SK-N-SH treated with all-trans-retinoic acid at 6 μM for 48 hours (cell line): ENCODE measurements at regions not wholly inside any gene's neighbourhood (a gene's known extent, or its start where the extent isn't known, plus 50 kb on each side); places are given as distances from the start of the nearest gene placed in this dataset.

ENCODE experiments used
- ATAC-seq: fragments of 200-7000 bp; cut with Tn5 transposase; 3 replicates; pipeline ENCODE4 v1.9.1; 2020; ENCODE audit warnings: mild to moderate bottlenecking, moderate library complexity
- CREB5 ChIP-seq: fragments of 250-450 bp; sonication (Bioruptor Pico); IDR thresholded peaks from 2 replicates; pipeline ENCODE4 v1.5.1; 2020; ENCODE audit warnings: low read depth, mild to moderate bottlenecking, moderate library complexity
- CSDC2 ChIP-seq: fragments of 250-450 bp; sonication (Bioruptor Pico); IDR thresholded peaks from 2 replicates; pipeline ENCODE4 v1.5.0; 2020; ENCODE audit warnings: mild to moderate bottlenecking, moderate library complexity
- ESRRG ChIP-seq: fragments of 250-450 bp; sonication (Bioruptor Pico); IDR thresholded peaks from 2 replicates; pipeline ENCODE4 v1.6.1; 2021; ENCODE audit warnings: mild to moderate bottlenecking
- ISL1 ChIP-seq: fragments of 250-450 bp; sonication (Bioruptor Pico); IDR thresholded peaks from 2 replicates; pipeline ENCODE4 v2.1.2; 2022; ENCODE audit warnings: mild to moderate bottlenecking, moderate library complexity
- OSR1 ChIP-seq: fragments of 250-450 bp; sonication (Bioruptor Pico); IDR thresholded peaks from 2 replicates; pipeline ENCODE4 v1.8.0; 2022; ENCODE audit warnings: moderate library complexity, mild to moderate bottlenecking, inconsistent platforms
- PATZ1 ChIP-seq: fragments of 250-450 bp; sonication (Bioruptor Pico); IDR thresholded peaks from 2 replicates; pipeline ENCODE4 v1.8.0; 2020; ENCODE audit warnings: mild to moderate bottlenecking, moderate library complexity, borderline replicate concordance
- PPARA ChIP-seq: fragments of 250-450 bp; sonication (Bioruptor Pico); IDR thresholded peaks from 2 replicates; pipeline ENCODE4 v1.5.0; 2020; ENCODE audit warnings: mild to moderate bottlenecking, borderline replicate concordance
- RARB ChIP-seq: fragments of 250-450 bp; sonication (Bioruptor Pico); IDR thresholded peaks from 2 replicates; pipeline ENCODE4 v1.8.0; 2021; ENCODE audit warnings: mild to moderate bottlenecking, moderate library complexity
- SNAI2 ChIP-seq: fragments of 250-450 bp; sonication (Bioruptor Pico); IDR thresholded peaks from 2 replicates; pipeline ENCODE4 v1.5.0; 2020; ENCODE audit warnings: mild to moderate bottlenecking, moderate library complexity
- TCF4 ChIP-seq: fragments of 250-450 bp; sonication (Bioruptor Pico); IDR thresholded peaks from 2 replicates; pipeline ENCODE4 v1.8.0; 2021; ENCODE audit warnings: mild to moderate bottlenecking, moderate library complexity, borderline replicate concordance
- TOX ChIP-seq: fragments of 250-450 bp; sonication (Bioruptor Pico); IDR thresholded peaks from 2 replicates; pipeline ENCODE4 v1.8.0; 2021; ENCODE audit warnings: mild to moderate bottlenecking, moderate library complexity, borderline replicate concordance
- ZFP30 ChIP-seq: fragments of 450-650 bp; formaldehyde crosslinking; IDR thresholded peaks from 2 replicates; pipeline ENCODE4 v1.5.0; 2022; ENCODE audit warnings: mild to moderate bottlenecking, moderate library complexity
- ZNF565 ChIP-seq: fragments of 450-650 bp; formaldehyde crosslinking; conservative IDR thresholded peaks from 2 replicates; pipeline ENCODE4 v1.5.0; 2020; ENCODE audit warnings: low read depth, mild to moderate bottlenecking, moderate library complexity
- ZNF70 ChIP-seq: fragments of 450-650 bp; formaldehyde crosslinking; IDR thresholded peaks from 2 replicates; pipeline ENCODE4 v1.5.0; 2020; ENCODE audit warnings: mild to moderate bottlenecking, moderate library complexity
- TF ChIP-seq, protein P1 (sequence below): fragments of 250-450 bp; sonication (Bioruptor Pico); IDR thresholded peaks from 2 replicates; pipeline ENCODE4 v1.8.0; 2021; ENCODE audit warnings: low read depth, mild to moderate bottlenecking, moderate library complexity, borderline replicate concordance
- TF ChIP-seq, protein P2 (sequence below): fragments of 250-450 bp; sonication (Bioruptor Pico); IDR thresholded peaks from 2 replicates; pipeline ENCODE4 v1.5.1; 2021; ENCODE audit warnings: mild to moderate bottlenecking, moderate library complexity
- TF ChIP-seq, protein P3 (sequence below): fragments of 250-450 bp; sonication (Bioruptor Pico); IDR thresholded peaks from 2 replicates; pipeline ENCODE4 v1.5.0; 2020; ENCODE audit warnings: mild to moderate bottlenecking, moderate library complexity

- no peak for ATAC-seq
- no peak for TF ChIP-seq OSR1 (CRISPR knock-in tag)
- no peak for TF ChIP-seq ZNF70
- TF ChIP-seq ISL1 (CRISPR knock-in tag): peak; percentile 28; the same call in 1 of the 2 replicates
Measured at GRCh38 chr16:62149631-62150030, 113.4 kb upstream of the CDH8 start.

DNA sequence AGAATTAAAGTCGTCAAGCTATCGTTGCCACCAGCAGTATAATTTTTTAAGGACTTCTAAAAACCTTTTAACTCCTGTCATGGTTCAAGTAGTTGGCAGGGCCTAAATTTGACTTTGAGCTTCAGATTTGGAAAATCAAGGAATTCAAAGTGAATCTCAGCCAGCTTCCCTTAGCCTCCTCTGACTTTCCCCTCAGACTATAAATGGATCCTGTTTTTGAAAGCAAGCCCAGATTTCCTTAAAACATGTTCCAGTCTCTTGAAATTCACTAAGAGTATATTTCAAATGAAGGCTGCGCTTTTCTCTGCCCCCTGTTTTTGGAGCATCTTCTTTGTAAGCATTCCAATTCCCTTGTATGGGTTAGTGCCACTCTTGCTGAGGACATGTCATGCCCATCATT lies 101.8 kb upstream of the CDH8 start:
- TF ChIP-seq RARB (no peak), PATZ1 (CRISPR knock-in tag) (no peak), TOX (CRISPR knock-in tag) (no peak), CREB5 (CRISPR knock-in tag) (no peak)
- TF ChIP-seq, protein P1, sequence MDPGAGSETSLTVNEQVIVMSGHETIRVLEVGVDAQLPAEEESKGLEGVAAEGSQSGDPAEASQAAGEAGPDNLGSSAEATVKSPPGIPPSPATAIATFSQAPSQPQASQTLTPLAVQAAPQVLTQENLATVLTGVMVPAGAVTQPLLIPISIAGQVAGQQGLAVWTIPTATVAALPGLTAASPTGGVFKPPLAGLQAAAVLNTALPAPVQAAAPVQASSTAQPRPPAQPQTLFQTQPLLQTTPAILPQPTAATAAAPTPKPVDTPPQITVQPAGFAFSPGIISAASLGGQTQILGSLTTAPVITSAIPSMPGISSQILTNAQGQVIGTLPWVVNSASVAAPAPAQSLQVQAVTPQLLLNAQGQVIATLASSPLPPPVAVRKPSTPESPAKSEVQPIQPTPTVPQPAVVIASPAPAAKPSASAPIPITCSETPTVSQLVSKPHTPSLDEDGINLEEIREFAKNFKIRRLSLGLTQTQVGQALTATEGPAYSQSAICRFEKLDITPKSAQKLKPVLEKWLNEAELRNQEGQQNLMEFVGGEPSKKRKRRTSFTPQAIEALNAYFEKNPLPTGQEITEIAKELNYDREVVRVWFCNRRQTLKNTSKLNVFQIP (CRISPR knock-in tag): no peak
- ATAC-seq: no peak

- no peak for TF ChIP-seq ZNF565
- no peak for TF ChIP-seq CSDC2 (CRISPR knock-in tag)
- TF ChIP-seq ZFP30 (CRISPR knock-in tag): no peak
- no peak for TF ChIP-seq PATZ1 (CRISPR knock-in tag)
- no peak for TF ChIP-seq TOX (CRISPR knock-in tag)
- no peak for TF ChIP-seq SNAI2 (CRISPR knock-in tag)
- TF ChIP-seq, protein P2, sequence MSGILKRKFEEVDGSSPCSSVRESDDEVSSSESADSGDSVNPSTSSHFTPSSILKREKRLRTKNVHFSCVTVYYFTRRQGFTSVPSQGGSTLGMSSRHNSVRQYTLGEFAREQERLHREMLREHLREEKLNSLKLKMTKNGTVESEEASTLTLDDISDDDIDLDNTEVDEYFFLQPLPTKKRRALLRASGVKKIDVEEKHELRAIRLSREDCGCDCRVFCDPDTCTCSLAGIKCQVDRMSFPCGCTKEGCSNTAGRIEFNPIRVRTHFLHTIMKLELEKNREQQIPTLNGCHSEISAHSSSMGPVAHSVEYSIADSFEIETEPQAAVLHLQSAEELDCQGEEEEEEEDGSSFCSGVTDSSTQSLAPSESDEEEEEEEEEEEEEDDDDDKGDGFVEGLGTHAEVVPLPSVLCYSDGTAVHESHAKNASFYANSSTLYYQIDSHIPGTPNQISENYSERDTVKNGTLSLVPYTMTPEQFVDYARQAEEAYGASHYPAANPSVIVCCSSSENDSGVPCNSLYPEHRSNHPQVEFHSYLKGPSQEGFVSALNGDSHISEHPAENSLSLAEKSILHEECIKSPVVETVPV: no peak
- TF ChIP-seq, protein P3, sequence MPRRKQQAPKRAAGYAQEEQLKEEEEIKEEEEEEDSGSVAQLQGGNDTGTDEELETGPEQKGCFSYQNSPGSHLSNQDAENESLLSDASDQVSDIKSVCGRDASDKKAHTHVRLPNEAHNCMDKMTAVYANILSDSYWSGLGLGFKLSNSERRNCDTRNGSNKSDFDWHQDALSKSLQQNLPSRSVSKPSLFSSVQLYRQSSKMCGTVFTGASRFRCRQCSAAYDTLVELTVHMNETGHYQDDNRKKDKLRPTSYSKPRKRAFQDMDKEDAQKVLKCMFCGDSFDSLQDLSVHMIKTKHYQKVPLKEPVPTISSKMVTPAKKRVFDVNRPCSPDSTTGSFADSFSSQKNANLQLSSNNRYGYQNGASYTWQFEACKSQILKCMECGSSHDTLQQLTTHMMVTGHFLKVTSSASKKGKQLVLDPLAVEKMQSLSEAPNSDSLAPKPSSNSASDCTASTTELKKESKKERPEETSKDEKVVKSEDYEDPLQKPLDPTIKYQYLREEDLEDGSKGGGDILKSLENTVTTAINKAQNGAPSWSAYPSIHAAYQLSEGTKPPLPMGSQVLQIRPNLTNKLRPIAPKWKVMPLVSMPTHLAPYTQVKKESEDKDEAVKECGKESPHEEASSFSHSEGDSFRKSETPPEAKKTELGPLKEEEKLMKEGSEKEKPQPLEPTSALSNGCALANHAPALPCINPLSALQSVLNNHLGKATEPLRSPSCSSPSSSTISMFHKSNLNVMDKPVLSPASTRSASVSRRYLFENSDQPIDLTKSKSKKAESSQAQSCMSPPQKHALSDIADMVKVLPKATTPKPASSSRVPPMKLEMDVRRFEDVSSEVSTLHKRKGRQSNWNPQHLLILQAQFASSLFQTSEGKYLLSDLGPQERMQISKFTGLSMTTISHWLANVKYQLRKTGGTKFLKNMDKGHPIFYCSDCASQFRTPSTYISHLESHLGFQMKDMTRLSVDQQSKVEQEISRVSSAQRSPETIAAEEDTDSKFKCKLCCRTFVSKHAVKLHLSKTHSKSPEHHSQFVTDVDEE (CRISPR knock-in tag): no peak
- no peak for TF ChIP-seq PPARA (CRISPR knock-in tag)
- TF ChIP-seq, protein P1 (CRISPR knock-in tag): no peak
- TF ChIP-seq TCF4 (CRISPR knock-in tag): no peak
- TF ChIP-seq ISL1 (CRISPR knock-in tag): no peak
- TF ChIP-seq ESRRG (CRISPR knock-in tag): no peak
Measured at GRCh38 chr16:62135911-62136310, 99.7 kb upstream of the CDH8 start.

More at GRCh38 chr16:62135911-62136310, 99.7 kb upstream of the CDH8 start:
- ATAC-seq: no peak
